GM21529 (cell line): ENCODE measurements at regions not wholly inside any gene's neighbourhood (a gene's known extent, or its start where the extent isn't known, plus 50 kb on each side); places are given as distances from the start of the nearest gene placed in this dataset.
"Not testable (repeated sequence)": the region's sequence is repeated elsewhere in the genome, so short reads cannot be mapped to it uniquely, and the experiment has no call there.

ENCODE experiments used
- ATAC-seq: cut with Tn5 transposase; IDR thresholded peaks from one replicate; pipeline ENCODE4 v1.9.1; 2021; ENCODE audit not compliant: unreplicated experiment

- no peak for ATAC-seq
Measured at GRCh38 chr12:93234641-93235040, 143.1 kb upstream of the NUDT4 start.

GRCh38 chr12:93235881-93236280 is 141.8 kb upstream of the NUDT4 start:
- no peak for ATAC-seq

GRCh38 chr12:93237235-93237915 is 140.3 kb upstream of the NUDT4 start:
- no peak for ATAC-seq

- ATAC-seq = not testable (repeated sequence)
Measured at GRCh38 chr12:93238512-93239262, 139.0 kb upstream of the NUDT4 start.

GRCh38 chr12:93239789-93240188 is 137.9 kb upstream of the NUDT4 start:
- ATAC-seq = not testable (repeated sequence)

GRCh38 chr12:93242154-93242972 is 135.4 kb upstream of the NUDT4 start:
- ATAC-seq = no peak

- no peak for ATAC-seq
Measured at GRCh38 chr12:93243382-93243688, 134.4 kb upstream of the NUDT4 start.

GRCh38 chr12:93243689-93244513 is 133.8 kb upstream of the NUDT4 start:
- peak; percentile 34 for ATAC-seq

- no peak for ATAC-seq
Measured at GRCh38 chr12:93244514-93245077, 133.1 kb upstream of the NUDT4 start.

GRCh38 chr12:93245543-93245942 is 132.2 kb upstream of the NUDT4 start:
- ATAC-seq = peak; percentile 73

- no peak for ATAC-seq
Measured at GRCh38 chr12:93247313-93247991, 130.3 kb upstream of the NUDT4 start.

- ATAC-seq = no peak
Measured at GRCh38 chr12:93252221-93252620, 125.5 kb upstream of the NUDT4 start.

GRCh38 chr12:93254911-93255310 is 122.8 kb upstream of the NUDT4 start:
- ATAC-seq = no peak

GRCh38 chr12:93256256-93256969 is 121.3 kb upstream of the NUDT4 start:
- no peak for ATAC-seq

GRCh38 chr12:93261505-93262094 is 116.1 kb upstream of the NUDT4 start:
- no peak for ATAC-seq

GRCh38 chr12:93272997-93273396 is 104.7 kb upstream of the NUDT4 start:
- ATAC-seq = no peak

- ATAC-seq = no peak
Measured at GRCh38 chr12:93273834-93274564, 103.7 kb upstream of the NUDT4 start.

- no peak for ATAC-seq
Measured at GRCh38 chr12:93274937-93275336, 102.8 kb upstream of the NUDT4 start.
